Body of pancreas (tissue), 4 donors: ENCODE measurements at regions not wholly inside any gene's neighbourhood (a gene's known extent, or its start where the extent isn't known, plus 50 kb on each side); places are given as distances from the start of the nearest gene placed in this dataset.

ENCODE experiments used
- ATAC-seq: fragments of 150-250 bp; one replicate; pipeline ENCODE4 v1.9.1; 2016
- DNase-seq, 4 donors: peaks; one replicate each; pipeline ENCODE4 v3.0.0-alpha.2; 2019
- H3K27ac ChIP-seq, 4 donors: fragments of 200-600 bp; sonication (generic); 1 replicate in 3 of 4; 2 replicates in 1 of 4; pipeline versions ENCODE4 v1.5.1 to v1.6.1; 2016 to 2019; ENCODE audit warnings: mild to moderate bottlenecking in 1 of 4, mixed read lengths in 1 of 4, moderate library complexity in 1 of 4
- H3K27me3 ChIP-seq, 2 donors: fragments of 200-600 bp; sonication (generic); one replicate each; pipeline ENCODE4 v1.6.0; 2016; ENCODE audit warnings: mild to moderate bottlenecking in 1 of 2
- H3K36me3 ChIP-seq, 2 donors: fragments of 200-600 bp; sonication (generic); replicated peaks in 1 of 2; 2 replicates each; pipeline ENCODE4 v1.5.1; 2016; ENCODE audit warnings: low read depth in 2 of 2; ENCODE audit not compliant: insufficient read depth in 1 of 2
- H3K4me1 ChIP-seq: fragments of 200-600 bp; sonication (generic); one replicate; pipeline ENCODE4 v1.6.0; 2016
- H3K4me3 ChIP-seq, 2 donors: fragments of 200-600 bp; sonication (generic); 1 replicate in 1 of 2; 2 replicates in 1 of 2; pipeline ENCODE4 v1.5.1; 2016 to 2019
- H3K9me3 ChIP-seq, 3 donors: fragments of 200-600 bp; sonication (generic); 1 replicate in 2 of 3; 2 replicates in 1 of 3; pipeline ENCODE4 v1.5.1; 2016
- CTCF ChIP-seq, 7 experiments: fragments of 450-650 bp in 4 of 7; fragments of 200-600 bp in 3 of 7; sonication (generic) in 3 of 7; IDR thresholded peaks; one replicate each; pipeline ENCODE4 v1.5.1; 2016 to 2019; ENCODE audit warnings: antibody characterized with exemption in 7 of 7
- POLR2A ChIP-seq, 3 donors: fragments of 450-650 bp; IDR thresholded peaks; one replicate each; pipeline ENCODE4 v1.6.1; 2016; ENCODE audit warnings: antibody characterized with exemption in 3 of 3, mild to moderate bottlenecking in 2 of 3
- WGBS, 2 donors: methylation state at CpG; one replicate each; pipeline ENCODE4 v1.1.5; 2017; 5-methylcytosine and 5-hydroxymethylcytosine counted together
- intact Hi-C: fragments of 100-400 bp; cut with DNase I; formaldehyde crosslinking; loops from one replicate; pipeline ENCODE4 v1.15.1; 2023

GRCh38 chr15:97576929-97577645, 383.4 kb upstream of the ARRDC4 start:
- no peak for TF ChIP-seq CTCF (IDR thresholded peaks at IDR 0.05)
- WGBS, 2 donors, result 43 to 46% methylated on average over 5 of the region's 5 CpGs
- Histone ChIP-seq H3K4me3 (no peak overlapping the region), H3K27me3 (no peaks in the 10 kb centered on the region), H3K4me1 (no peaks in the 10 kb centered on the region), H3K9me3 (no peaks in the 10 kb centered on the region), H3K27ac (no peak overlapping the region), H3K36me3 (no peaks in the 10 kb centered on the region)
- intact Hi-C loops, result no loop called here
- DNase-seq, result no peak
- ATAC-seq, result no peak

GRCh38 chr15:97585408-97585807, 375.1 kb upstream of the ARRDC4 start:
- WGBS, 2 donors, result 85 to 89% methylated on average over 8 to 10 of the region's 10 CpGs
- H3K9me3 ChIP-seq, result no peaks in the 10 kb centered on the region
- H3K36me3 ChIP-seq, result no peaks in the 10 kb centered on the region
- no peak overlapping the region for H3K4me3 ChIP-seq
- intact Hi-C loops, result no loop called here
- DNase-seq (no peak), ATAC-seq (no peak)
- H3K27me3 ChIP-seq, result no peaks in the 10 kb centered on the region
- no peak for TF ChIP-seq POLR2A (IDR thresholded peaks at IDR 0.05)
- TF ChIP-seq CTCF (IDR thresholded peaks at IDR 0.05), result no peak
- no peaks in the 10 kb centered on the region for H3K4me1 ChIP-seq
- no peak overlapping the region for H3K27ac ChIP-seq

GRCh38 chr15:97592778-97593177, 367.7 kb upstream of the ARRDC4 start:
- Histone ChIP-seq H3K4me3 (no peak overlapping the region), H3K4me1 (no peaks in the 10 kb centered on the region), H3K27ac (no peak overlapping the region), H3K36me3 (no peaks in the 10 kb centered on the region), H3K9me3 (no peaks in the 10 kb centered on the region), H3K27me3 (no peaks in the 10 kb centered on the region)
- no peak for TF ChIP-seq POLR2A (IDR thresholded peaks at IDR 0.05)
- TF ChIP-seq CTCF (IDR thresholded peaks at IDR 0.05), result no peak
- 86 to 88% methylated on average over 4 of the region's 4 CpGs for WGBS, 2 donors
- ATAC-seq (no peak), DNase-seq (no peak)
- intact Hi-C loops, result no loop called here

- Histone ChIP-seq H3K27me3 (no peaks in the 10 kb centered on the region), H3K9me3 (no peaks in the 10 kb centered on the region), H3K4me1 (no peaks in the 10 kb centered on the region), H3K27ac (no peak overlapping the region), H3K4me3 (no peak overlapping the region), H3K36me3 (no peaks in the 10 kb centered on the region)
- ATAC-seq (no peak), DNase-seq (no peak)
- WGBS, 2 donors, result 67 to 77% methylated on average over 5 of the region's 5 CpGs
- no peak for TF ChIP-seq CTCF (IDR thresholded peaks at IDR 0.05)
- TF ChIP-seq POLR2A (IDR thresholded peaks at IDR 0.05), result no peak
- intact Hi-C loops, result no loop called here
Measured at GRCh38 chr15:97597801-97598200, 362.7 kb upstream of the ARRDC4 start.

GRCh38 chr15:97598353-97598798, 362.1 kb upstream of the ARRDC4 start:
- DNase-seq (no peak), ATAC-seq (no peak)
- no peaks in the 10 kb centered on the region for H3K36me3 ChIP-seq
- H3K27me3 ChIP-seq, result no peaks in the 10 kb centered on the region
- H3K27ac ChIP-seq, result no peak overlapping the region
- 63 to 73% methylated on average over 6 of the region's 6 CpGs for WGBS, 2 donors
- TF ChIP-seq CTCF (IDR thresholded peaks at IDR 0.05), result no peak
- TF ChIP-seq POLR2A (IDR thresholded peaks at IDR 0.05), result no peak
- H3K4me3 ChIP-seq, result no peak overlapping the region
- intact Hi-C loops, result no loop called here
- H3K9me3 ChIP-seq, result no peaks in the 10 kb centered on the region
- H3K4me1 ChIP-seq, result no peaks in the 10 kb centered on the region
